IMR-90 (cell line): ENCODE measurements at regions not wholly inside any gene's neighbourhood (a gene's known extent, or its start where the extent isn't known, plus 50 kb on each side); places are given as distances from the start of the nearest gene placed in this dataset.

ENCODE experiments used
- ATAC-seq: fragments of 200-7000 bp; cut with Tn5 transposase; 2 replicates; pipeline ENCODE4 v1.9.1; 2020; ENCODE audit warnings: low read depth, mild to moderate bottlenecking, moderate library complexity
- BruUV-seq: library from RNA; stranded (reverse); fragments of 400-500 nt; replicated peaks from 2 replicates; lab custom pipeline; 2021; lab: Mats Ljungman, UMichigan
- CTCF ChIA-PET: fragments of 300-600 bp; formaldehyde crosslinking; extraction: SDS; loops from one replicate; lab custom pipeline; 2021; ENCODE audit warnings: antibody characterized with exemption; lab: Yijun Ruan, JAX
- POLR2A ChIA-PET: fragments of 300-600 bp; sonication (Branson Sonifier 250); formaldehyde crosslinking; loops from one replicate; lab custom pipeline; 2022; ENCODE audit warnings: antibody characterized with exemption; ENCODE audit not compliant: unreplicated experiment; lab: Charles Lee
- DNase-seq: peaks from one replicate; pipeline ENCODE4 v3.0.0; 2013
- H2AFZ ChIP-seq: replicated peaks from 2 replicates; pipeline ENCODE3; 2013; ENCODE audit warnings: low read length, mild to moderate bottlenecking; ENCODE audit not compliant: poor library complexity
- H2AK5ac ChIP-seq: 2 replicates; pipeline ENCODE4 v1.6.1; 2013; ENCODE audit warnings: low read depth, low read length, inconsistent platforms
- H2AK9ac ChIP-seq: replicated peaks from 2 replicates; pipeline ENCODE3; 2013; ENCODE audit warnings: mild to moderate bottlenecking, low read depth, low read length, moderate library complexity; ENCODE audit not compliant: poor library complexity
- H2BK120ac ChIP-seq: 2 replicates; pipeline ENCODE4 v1.6.1; 2013; ENCODE audit warnings: low read depth, low read length, inconsistent platforms
- H2BK15ac ChIP-seq: 3 replicates; pipeline ENCODE4 v1.6.1; 2013; ENCODE audit warnings: low read depth, low read length, inconsistent platforms
- H2BK20ac ChIP-seq: 2 replicates; pipeline ENCODE4 v1.6.1; 2013; ENCODE audit warnings: low read depth, mild to moderate bottlenecking, inconsistent platforms, low read length, moderate library complexity
- H2BK5ac ChIP-seq: 2 replicates; pipeline ENCODE4 v1.6.1; 2013; ENCODE audit warnings: mild to moderate bottlenecking, low read depth, low read length, inconsistent platforms; ENCODE audit not compliant: poor library complexity, severe bottlenecking
- H3K14ac ChIP-seq: replicated peaks from 2 replicates; pipeline ENCODE4 v1.6.1; 2013; ENCODE audit warnings: low read depth, low read length, inconsistent platforms
- H3K18ac ChIP-seq: 2 replicates; pipeline ENCODE4 v1.6.1; 2013; ENCODE audit warnings: low read depth, low read length, control low read depth
- H3K23ac ChIP-seq: 2 replicates; pipeline ENCODE4 v1.6.1; 2013; ENCODE audit warnings: low read depth, low read length, inconsistent platforms
- H3K27ac ChIP-seq: 2 replicates; pipeline ENCODE4 v1.5.1; 2013; ENCODE audit warnings: mild to moderate bottlenecking, control low read depth, low read length; ENCODE audit not compliant: insufficient read depth
- H3K27me3 ChIP-seq: 2 replicates; pipeline ENCODE4 v1.6.1; 2013; ENCODE audit warnings: low read length; ENCODE audit not compliant: control insufficient read depth, insufficient read depth
- H3K36me3 ChIP-seq: 2 replicates; pipeline ENCODE4 v1.6.1; 2013; ENCODE audit warnings: low read length, mixed read lengths; ENCODE audit not compliant: control insufficient read depth, insufficient read depth
- H3K4ac ChIP-seq: 2 replicates; pipeline ENCODE4 v1.6.1; 2013; ENCODE audit warnings: low read depth, low read length, inconsistent platforms
- H3K4me1 ChIP-seq: 2 replicates; pipeline ENCODE4 v1.6.1; 2013; ENCODE audit warnings: low read length, mixed read lengths; ENCODE audit not compliant: control insufficient read depth, insufficient read depth
- H3K4me2 ChIP-seq: 2 replicates; pipeline ENCODE4 v1.6.1; 2013; ENCODE audit warnings: low read depth, mild to moderate bottlenecking, control low read depth, low read length, moderate library complexity
- H3K4me3 ChIP-seq: 2 replicates; pipeline ENCODE4 v1.5.1; 2013; ENCODE audit warnings: low read depth, mild to moderate bottlenecking, control low read depth, low read length, moderate library complexity; ENCODE audit not compliant: insufficient read depth
- H3K56ac ChIP-seq: 2 replicates; pipeline ENCODE4 v1.6.1; 2013; ENCODE audit warnings: low read length, inconsistent platforms; ENCODE audit not compliant: insufficient read depth; ENCODE audit errors: extremely low read depth
- H3K79me1 ChIP-seq, 2 experiments: 2 replicates each; pipeline ENCODE4 v1.6.1; 2013; ENCODE audit warnings: low read length in 2 of 2, inconsistent platforms in 1 of 2, low read depth in 1 of 2
- H3K9ac ChIP-seq: 2 replicates; pipeline ENCODE4 v1.6.1; 2013; ENCODE audit warnings: low read depth, low read length, control low read depth
- H3K9me1 ChIP-seq: 2 replicates; pipeline ENCODE4 v1.6.1; 2013; ENCODE audit warnings: low read length, inconsistent platforms; ENCODE audit not compliant: insufficient read depth
- H3K9me3 ChIP-seq: 2 replicates; pipeline ENCODE4 v1.6.1; 2013; ENCODE audit warnings: low read length; ENCODE audit not compliant: control insufficient read depth, insufficient read depth
- H4K20me1 ChIP-seq: 2 replicates; pipeline ENCODE4 v1.6.1; 2013; ENCODE audit warnings: low read length, inconsistent platforms; ENCODE audit not compliant: insufficient read depth
- H4K5ac ChIP-seq: 2 replicates; pipeline ENCODE4 v1.6.1; 2013; ENCODE audit warnings: mild to moderate bottlenecking, low read depth, low read length, control low read depth
- H4K8ac ChIP-seq, 2 experiments: 2 replicates each; pipeline ENCODE4 v1.6.1; 2013; ENCODE audit warnings: low read depth in 2 of 2, low read length in 2 of 2, control low read depth in 1 of 2, inconsistent platforms in 1 of 2
- H4K91ac ChIP-seq: 2 replicates; pipeline ENCODE4 v1.6.1; 2013; ENCODE audit warnings: low read depth, low read length, inconsistent platforms; ENCODE audit not compliant: insufficient read depth
- BHLHE40 ChIP-seq: fragments of 150-350 bp; IDR thresholded peaks from 2 replicates; pipeline ENCODE4 v1.6.1; 2016; ENCODE audit warnings: mild to moderate bottlenecking, low read depth, low read length
- CEBPB ChIP-seq: IDR thresholded peaks from 2 replicates; pipeline ENCODE4 v1.6.1; 2012; ENCODE audit warnings: low read depth, low read length, improper control_type of control experiment
- CHD1 ChIP-seq: IDR thresholded peaks from 2 replicates; pipeline ENCODE4 v1.6.1; 2012; ENCODE audit warnings: low read depth, low read length, improper control_type of control experiment
- FOS ChIP-seq: fragments of 150-350 bp; IDR thresholded peaks from 2 replicates; pipeline ENCODE4 v1.6.1; 2016; ENCODE audit warnings: low read depth, low read length
- MAFK ChIP-seq: IDR thresholded peaks from 2 replicates; pipeline ENCODE4 v1.6.1; 2012; ENCODE audit warnings: low read depth, low read length, improper control_type of control experiment
- MAZ ChIP-seq: IDR thresholded peaks from 2 replicates; pipeline ENCODE4 v1.6.1; 2012; ENCODE audit warnings: low read depth, mild to moderate bottlenecking, low read length, improper control_type of control experiment, moderate library complexity, borderline replicate concordance
- MXI1 ChIP-seq: IDR thresholded peaks from 2 replicates; pipeline ENCODE4 v1.6.1; 2012; ENCODE audit warnings: low read depth, mild to moderate bottlenecking, low read length, moderate library complexity, borderline replicate concordance
- NFE2L2 ChIP-seq: fragments of 150-350 bp; IDR thresholded peaks from 2 replicates; pipeline ENCODE4 v1.6.1; 2016; ENCODE audit warnings: low read depth, mild to moderate bottlenecking, low read length
- POLR2A ChIP-seq: IDR thresholded peaks from 2 replicates; pipeline ENCODE4 v1.6.1; 2012; ENCODE audit warnings: mild to moderate bottlenecking, low read depth, low read length
- RCOR1 ChIP-seq: IDR thresholded peaks from 2 replicates; pipeline ENCODE4 v1.6.1; 2012; ENCODE audit warnings: mild to moderate bottlenecking, low read length, improper control_type of control experiment; ENCODE audit not compliant: insufficient replicate concordance
- SMC3 ChIP-seq: fragments of 150-350 bp; IDR thresholded peaks from 2 replicates; pipeline ENCODE4 v1.6.1; 2016; ENCODE audit warnings: low read depth, mild to moderate bottlenecking, antibody characterized with exemption, low read length, moderate library complexity
- WGBS, 2 experiments: methylation state at CpG; one replicate each; pipeline versions ENCODE4 v1.1.5 to v1.1.7; 2013; ENCODE audit warnings: missing lambda C conversion rate in 2 of 2; ENCODE audit not compliant: insufficient read length in 1 of 2; ENCODE audit errors: extremely low coverage in 2 of 2; 5-methylcytosine and 5-hydroxymethylcytosine counted together
- dilution Hi-C: fragments of 300-500 bp; cut with HindIII; formaldehyde crosslinking; loops from one replicate; pipeline ENCODE4 v1.14.3; 2018; ENCODE audit warnings: low sequenced_read_pairs; ENCODE audit not compliant: unreplicated experiment
- in situ Hi-C: fragments of 300-500 bp; cut with MboI; formaldehyde crosslinking; loops from 3 replicates; pipeline ENCODE4 v1.14.3; 2019; ENCODE audit warnings: low sequenced_read_pairs, inconsistent platforms, mixed read lengths
- intact Hi-C: fragments of 100-400 bp; cut with micrococcal nuclease; formaldehyde crosslinking; loops from 2 replicates; pipeline ENCODE4 v1.10.0; 2022
- TF ChIP-seq, protein P1 (sequence below): conservative IDR thresholded peaks from 2 replicates; pipeline ENCODE4 v1.5.1; 2012; ENCODE audit warnings: mild to moderate bottlenecking, low read depth, low read length, improper control_type of control experiment
- TF ChIP-seq, protein P2 (sequence below): fragments of 150-350 bp; IDR thresholded peaks from 2 replicates; pipeline ENCODE4 v1.6.1; 2017; ENCODE audit warnings: mild to moderate bottlenecking, antibody characterized with exemption, low read length, low read depth
- TF ChIP-seq, protein P3 (sequence below): fragments of 150-350 bp; IDR thresholded peaks from 2 replicates; pipeline ENCODE4 v1.6.1; 2016; ENCODE audit warnings: low read depth, mild to moderate bottlenecking, low read length, moderate library complexity, borderline replicate concordance

DNA sequence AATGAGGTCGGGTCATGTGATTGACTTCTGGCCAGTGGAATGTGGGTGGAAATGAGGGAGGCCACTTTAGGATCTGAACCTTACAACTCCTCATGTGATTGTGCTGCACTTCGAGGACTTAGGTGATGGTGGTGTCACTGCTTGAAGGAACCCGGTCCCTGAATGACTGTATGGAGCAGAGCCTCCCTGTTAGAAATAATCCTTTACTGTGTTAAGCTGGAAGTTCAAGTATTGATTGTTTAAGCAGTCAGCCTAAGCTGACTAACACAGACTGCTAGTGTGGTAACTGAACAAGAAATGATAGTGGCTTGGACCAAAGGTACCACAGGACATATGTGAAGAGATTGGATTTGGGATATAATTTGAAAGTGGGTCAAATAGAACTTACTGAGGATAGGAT, 138.0 kb downstream of the OPN5 start:
- H2BK15ac ChIP-seq, result no peak overlapping the region
- H2BK120ac ChIP-seq, result no peak overlapping the region
- no peak overlapping the region for H3K9ac ChIP-seq
- TF ChIP-seq RCOR1 (no peak), MAZ (no peak), FOS (no peak), CEBPB (no peak), SMC3 (no peak), MXI1 (no peak), BHLHE40 (no peak), CHD1 (no peak), MAFK (no peak), NFE2L2 (no peak), POLR2A (no peak)
- TF ChIP-seq, protein P1, sequence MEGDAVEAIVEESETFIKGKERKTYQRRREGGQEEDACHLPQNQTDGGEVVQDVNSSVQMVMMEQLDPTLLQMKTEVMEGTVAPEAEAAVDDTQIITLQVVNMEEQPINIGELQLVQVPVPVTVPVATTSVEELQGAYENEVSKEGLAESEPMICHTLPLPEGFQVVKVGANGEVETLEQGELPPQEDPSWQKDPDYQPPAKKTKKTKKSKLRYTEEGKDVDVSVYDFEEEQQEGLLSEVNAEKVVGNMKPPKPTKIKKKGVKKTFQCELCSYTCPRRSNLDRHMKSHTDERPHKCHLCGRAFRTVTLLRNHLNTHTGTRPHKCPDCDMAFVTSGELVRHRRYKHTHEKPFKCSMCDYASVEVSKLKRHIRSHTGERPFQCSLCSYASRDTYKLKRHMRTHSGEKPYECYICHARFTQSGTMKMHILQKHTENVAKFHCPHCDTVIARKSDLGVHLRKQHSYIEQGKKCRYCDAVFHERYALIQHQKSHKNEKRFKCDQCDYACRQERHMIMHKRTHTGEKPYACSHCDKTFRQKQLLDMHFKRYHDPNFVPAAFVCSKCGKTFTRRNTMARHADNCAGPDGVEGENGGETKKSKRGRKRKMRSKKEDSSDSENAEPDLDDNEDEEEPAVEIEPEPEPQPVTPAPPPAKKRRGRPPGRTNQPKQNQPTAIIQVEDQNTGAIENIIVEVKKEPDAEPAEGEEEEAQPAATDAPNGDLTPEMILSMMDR, result no peak
- TF ChIP-seq, protein P2, sequence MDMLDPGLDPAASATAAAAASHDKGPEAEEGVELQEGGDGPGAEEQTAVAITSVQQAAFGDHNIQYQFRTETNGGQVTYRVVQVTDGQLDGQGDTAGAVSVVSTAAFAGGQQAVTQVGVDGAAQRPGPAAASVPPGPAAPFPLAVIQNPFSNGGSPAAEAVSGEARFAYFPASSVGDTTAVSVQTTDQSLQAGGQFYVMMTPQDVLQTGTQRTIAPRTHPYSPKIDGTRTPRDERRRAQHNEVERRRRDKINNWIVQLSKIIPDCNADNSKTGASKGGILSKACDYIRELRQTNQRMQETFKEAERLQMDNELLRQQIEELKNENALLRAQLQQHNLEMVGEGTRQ, result no peak
- TF ChIP-seq, protein P3, sequence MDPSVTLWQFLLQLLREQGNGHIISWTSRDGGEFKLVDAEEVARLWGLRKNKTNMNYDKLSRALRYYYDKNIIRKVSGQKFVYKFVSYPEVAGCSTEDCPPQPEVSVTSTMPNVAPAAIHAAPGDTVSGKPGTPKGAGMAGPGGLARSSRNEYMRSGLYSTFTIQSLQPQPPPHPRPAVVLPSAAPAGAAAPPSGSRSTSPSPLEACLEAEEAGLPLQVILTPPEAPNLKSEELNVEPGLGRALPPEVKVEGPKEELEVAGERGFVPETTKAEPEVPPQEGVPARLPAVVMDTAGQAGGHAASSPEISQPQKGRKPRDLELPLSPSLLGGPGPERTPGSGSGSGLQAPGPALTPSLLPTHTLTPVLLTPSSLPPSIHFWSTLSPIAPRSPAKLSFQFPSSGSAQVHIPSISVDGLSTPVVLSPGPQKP, result no peak
- no TSS peak for BruUV-seq
- no peak overlapping the region for H2BK20ac ChIP-seq
- no peaks in the 10 kb centered on the region for H3K9me1 ChIP-seq
- POLR2A ChIA-PET, result no interaction called here
- H2AK9ac ChIP-seq, result no peak overlapping the region
- no peaks in the 10 kb centered on the region for H3K4me1 ChIP-seq
- WGBS, 2 experiments, result no CpG with 5 or more reads among the region's 3 CpGs
- no peak overlapping the region for H3K4me2 ChIP-seq
- no peaks in the 10 kb centered on the region for H3K79me1 ChIP-seq
- DNase-seq (no peak), ATAC-seq (no peak)
- H3K27me3 ChIP-seq, result no peaks in the 10 kb centered on the region
- no peak overlapping the region for H3K27ac ChIP-seq
- in situ Hi-C loops (no loop called here), intact Hi-C loops (no loop called here), dilution Hi-C loops (no loop called here)
- no peak overlapping the region for H2BK5ac ChIP-seq
- H3K4me3 ChIP-seq, result no peak overlapping the region
- no peak overlapping the region for H3K23ac ChIP-seq
- no peak overlapping the region for H3K14ac ChIP-seq
- no peak overlapping the region for H3K4ac ChIP-seq
- H2AK5ac ChIP-seq, result no peak overlapping the region
- H3K56ac ChIP-seq, result no peak overlapping the region
- no peak overlapping the region for H4K5ac ChIP-seq
- H4K20me1 ChIP-seq, result no peaks in the 10 kb centered on the region
- no peak overlapping the region for H4K8ac ChIP-seq
- H3K18ac ChIP-seq, result no peak overlapping the region
- no peak overlapping the region for H4K91ac ChIP-seq
- CTCF ChIA-PET, result no interaction called here
- H3K36me3 ChIP-seq, result no peaks in the 10 kb centered on the region
- no peak overlapping the region for H2AFZ ChIP-seq
- no peaks in the 10 kb centered on the region for H3K9me3 ChIP-seq
